Hypothalamus (tissue), 51 donors: ENCODE measurements at regions not wholly inside any gene's neighbourhood (a gene's known extent, or its start where the extent isn't known, plus 50 kb on each side); places are given as distances from the start of the nearest gene placed in this dataset.

Experiments used
- DNase-seq, 51 donors: peaks; one replicate each; lab custom pipeline; 2025; lab: John Stamatoyannopoulos, UW

DNA sequence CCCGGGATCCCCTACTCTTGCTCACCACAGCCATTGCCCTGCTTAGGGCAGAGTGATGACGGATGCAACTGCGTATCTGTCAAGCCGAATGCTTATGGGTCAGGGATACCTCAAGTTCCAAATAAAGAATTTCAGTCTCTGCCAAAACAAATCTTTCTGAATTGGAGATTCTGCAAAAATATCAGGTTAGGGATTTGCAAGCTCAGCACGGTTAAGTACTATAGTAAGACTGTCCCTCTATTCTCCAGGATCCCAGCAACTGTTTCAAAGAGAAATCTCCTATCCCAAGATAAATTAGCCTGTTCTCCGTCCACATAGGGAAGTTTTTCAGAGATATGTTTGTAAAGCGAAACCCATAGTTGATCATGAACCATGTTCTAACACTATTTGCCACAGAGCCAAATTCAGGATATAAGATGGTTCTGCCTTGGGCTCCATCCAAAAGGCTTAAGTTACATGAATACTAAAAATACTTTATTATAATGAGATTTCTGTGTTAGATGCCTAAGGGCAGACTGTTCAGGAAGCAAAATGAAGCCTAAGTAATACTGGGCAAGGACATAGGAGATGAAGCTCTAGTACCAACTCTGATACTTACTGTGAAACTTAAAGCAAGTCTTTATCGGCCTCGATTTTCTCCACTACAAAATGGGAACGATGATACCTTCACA is 100.1 kb upstream of the LPP start:
- DNase-seq = no peak

DNA sequence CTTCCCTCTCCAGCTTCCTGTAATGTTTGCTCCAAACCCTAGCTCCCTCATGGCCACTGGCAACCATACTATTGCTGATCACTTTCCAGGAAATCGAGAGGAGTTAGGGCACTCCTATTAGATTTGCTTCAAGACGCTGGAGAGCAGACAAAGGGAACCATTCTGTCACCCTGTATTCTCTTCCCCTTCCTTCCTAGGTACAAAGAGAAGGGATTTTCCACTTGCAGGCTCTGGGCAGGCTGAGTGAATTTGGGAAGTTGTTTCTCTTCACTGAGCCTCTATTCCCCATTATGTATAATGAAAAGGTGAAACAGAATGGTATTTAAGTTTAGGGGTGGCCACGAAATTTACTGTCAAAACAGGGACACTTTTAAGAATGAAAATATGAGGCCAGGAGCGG is 99.4 kb upstream of the LPP start:
- no peak for DNase-seq

DNA sequence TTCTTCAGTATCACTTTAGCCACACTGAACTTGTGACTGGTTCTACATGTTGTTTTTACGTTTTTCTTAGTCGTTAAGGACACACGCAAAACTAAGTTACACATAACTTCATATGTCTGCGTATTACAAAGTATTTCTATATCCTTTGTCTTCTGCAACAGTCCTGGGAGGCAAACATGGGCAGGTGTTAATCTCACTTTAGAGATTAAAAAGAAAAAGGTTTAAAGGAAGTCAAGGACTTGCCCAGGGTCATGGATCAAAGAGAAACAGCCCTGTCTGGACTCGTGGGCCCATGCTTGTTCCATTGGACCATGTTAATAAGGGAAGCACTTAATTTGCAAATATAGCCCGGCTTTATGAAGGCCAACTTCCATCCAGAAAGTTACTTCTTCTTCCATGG is 98.6 kb upstream of the LPP start:
- DNase-seq = no peak

DNA sequence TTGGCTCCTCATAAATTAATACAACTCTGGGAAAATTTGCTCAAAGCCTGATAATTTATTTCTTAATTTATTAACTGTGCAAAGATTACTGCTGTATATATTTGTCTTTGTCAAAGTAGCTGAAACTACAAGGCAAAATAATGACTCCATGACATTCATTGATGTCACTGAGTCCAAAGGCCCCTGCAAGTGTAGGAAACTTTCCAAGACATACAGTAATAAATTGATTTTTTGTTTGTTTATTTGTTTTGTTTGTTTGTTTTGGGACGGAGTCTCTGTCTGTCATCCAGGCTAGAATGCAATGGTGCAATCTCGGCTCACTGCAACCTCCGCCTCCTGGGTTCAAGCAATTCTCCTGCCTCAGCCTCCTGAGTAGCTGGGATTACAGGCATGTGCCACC is 96.8 kb upstream of the LPP start:
- DNase-seq = no peak

DNA sequence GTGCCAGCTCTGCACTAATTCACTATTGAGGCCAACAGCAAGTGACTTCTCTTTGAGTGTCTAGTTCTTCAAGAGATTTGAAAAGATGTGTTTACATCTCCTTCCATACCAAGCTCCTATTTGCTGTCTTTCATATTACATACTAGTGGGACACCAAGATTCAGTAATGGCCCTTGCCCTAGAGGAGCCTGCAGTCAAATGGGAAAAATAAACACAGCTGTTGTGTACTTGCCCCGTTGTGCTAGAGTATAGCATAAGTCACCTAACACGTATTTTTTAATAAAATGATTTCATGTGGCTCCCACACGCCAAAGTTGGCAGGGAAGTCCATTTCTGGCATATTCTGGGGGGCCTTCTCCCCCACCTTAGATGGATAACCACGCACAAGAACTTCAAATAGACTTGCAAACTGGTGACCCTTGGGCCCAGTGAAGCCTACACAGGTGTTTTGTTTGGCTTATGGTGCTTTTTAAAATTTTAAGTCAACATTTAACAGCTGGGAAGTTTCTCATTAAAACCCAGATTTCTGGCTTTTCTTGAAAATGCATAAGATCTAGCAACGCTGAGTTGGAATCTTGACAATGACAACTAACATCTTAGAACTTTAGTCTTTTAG is 95.3 kb upstream of the LPP start:
- DNase-seq = no peak

DNA sequence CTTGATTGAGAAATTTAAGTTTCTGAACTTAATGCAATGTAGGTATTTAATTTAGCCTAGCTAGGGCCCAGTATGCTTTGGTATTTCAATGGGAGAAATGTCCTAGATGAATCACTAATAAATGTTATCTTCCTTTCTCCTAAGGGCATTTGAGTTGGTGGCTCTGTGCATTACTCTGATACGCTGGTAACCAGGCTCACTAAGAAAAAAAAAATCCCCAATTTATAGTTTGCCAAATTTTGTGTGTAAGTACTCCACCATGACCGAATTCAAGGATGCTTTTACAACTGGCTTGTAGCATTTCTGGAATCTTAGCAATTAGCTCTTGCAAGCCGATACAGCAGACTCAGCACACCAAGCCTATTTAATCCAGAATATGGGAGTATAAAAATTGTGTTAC is 94.6 kb upstream of the LPP start:
- DNase-seq = no peak

DNA sequence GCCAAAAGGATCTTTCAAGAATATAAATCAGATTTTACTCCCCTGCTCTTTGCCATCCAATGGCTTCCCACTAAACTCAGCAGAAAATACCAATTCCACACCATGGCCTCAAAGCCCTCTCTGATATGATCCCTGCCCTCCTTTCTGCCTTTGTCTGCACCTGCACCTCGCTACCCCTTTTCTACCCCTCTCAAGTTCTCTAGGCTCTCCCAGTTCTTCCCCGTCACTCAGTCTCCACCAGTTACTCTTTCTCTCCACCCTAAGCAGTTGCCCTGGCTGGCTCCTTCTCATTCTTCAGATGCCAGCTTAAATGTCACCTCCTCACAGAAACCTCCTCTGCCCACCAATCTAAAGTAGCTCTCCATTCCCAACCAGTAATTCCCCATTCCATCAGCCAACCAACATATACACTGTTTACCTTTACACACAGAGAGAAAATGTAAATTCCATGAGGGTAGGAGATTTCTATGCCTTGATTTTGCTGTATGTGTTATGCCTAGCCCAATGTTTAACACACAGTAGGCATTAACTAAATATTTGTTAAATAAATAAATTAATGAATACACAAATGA is 93.6 kb upstream of the LPP start:
- DNase-seq = no peak

DNA sequence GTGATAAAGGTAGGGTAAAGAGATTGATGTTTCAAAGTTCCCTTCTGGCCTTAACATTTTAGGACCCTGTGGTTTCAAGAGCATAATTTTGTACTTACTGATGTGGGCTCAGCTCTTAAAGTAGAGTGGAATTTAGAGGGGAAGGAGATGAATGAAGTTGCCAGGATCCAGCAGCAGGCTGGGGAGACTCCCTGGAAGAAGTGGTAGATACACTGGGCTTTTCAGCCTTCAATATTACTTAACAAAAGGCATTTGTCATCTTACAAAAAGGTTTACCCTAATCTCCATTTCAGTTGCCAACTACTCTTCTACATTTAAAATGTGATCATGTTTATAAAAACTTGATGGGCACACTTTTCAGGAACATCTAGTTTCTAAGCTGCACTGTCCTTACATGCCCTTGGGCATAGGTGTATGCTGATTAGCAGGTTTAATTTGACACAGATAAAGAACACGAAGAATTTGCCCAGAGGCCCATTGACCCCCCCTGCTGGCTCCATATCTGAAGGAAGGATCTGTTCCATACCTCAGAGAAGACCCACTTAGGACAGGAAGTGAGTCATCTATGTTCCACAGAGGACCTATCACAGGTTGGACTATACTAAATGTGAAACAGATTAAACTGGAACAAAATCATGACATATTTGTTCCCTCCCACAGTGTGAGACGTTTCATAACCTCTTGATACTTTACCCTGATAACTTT is 93.0 kb upstream of the LPP start:
- DNase-seq = no peak

DNA sequence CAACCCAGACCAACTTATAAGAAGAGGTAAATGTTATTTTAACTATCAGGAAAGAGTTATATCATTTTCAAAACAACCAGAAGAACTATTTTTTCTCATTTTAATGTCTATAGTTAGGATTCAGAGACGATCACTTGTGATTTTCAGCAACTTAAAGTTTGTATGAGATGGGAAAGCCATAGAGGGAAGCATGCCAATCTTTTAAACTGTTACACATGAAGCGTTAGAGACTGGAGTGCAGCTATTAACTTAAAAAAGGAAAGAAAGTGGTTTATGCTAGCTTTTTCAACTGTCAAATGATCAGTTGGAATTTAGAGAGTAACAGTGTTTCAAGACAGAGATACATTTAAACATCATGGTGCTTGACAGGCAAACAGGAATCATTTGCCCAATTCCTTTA is 91.7 kb upstream of the LPP start:
- DNase-seq = no peak

DNA sequence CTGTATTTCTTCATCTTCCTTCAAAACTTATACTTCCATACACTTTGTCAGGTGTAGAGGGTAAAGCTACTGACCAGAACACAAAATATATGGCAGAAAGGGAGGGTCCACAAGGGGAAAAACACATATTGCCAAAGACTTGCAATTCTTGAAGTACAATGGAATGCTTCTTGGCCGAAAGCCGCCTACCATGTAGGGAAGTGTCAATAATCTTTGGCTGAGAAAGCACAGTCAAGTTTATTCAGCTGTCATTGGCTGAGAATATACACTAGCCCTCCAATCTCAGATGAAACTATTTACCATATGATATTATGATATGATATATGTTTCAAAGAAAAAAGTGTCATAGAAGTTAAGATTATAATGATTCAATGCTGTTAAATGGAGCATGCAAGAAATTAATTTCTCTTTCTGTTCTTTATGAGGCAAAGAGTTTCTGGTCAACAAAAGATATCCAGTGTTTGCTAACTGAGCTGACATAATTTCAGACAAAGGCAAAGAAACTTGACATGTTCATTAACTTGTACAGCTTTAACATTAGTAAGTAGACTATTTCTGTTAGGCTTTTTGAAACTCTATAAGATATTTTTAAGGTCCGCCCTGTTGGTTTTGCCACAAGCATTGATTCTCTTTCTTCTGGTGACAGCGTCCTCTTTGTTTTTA is 89.0 kb upstream of the LPP start:
- DNase-seq = no peak

DNA sequence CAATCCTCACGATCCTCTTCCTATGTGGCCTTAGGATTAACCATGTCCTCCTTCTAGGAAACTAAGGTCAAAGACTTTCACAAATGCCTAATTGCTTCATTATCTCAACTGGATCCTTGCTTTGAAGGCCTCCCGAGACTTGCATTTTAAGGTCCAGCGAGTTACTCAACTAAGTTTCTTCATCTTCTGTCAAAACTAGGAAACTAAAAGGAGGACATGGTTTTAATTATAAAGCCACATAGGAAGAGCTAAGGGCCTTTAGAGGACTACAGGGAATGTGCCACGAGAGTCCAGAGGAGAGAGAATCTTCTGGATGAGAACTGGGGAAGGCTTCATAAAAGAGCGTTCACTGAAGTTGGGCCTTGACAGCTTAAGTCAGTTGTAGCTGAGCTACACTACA is 87.8 kb upstream of the LPP start:
- DNase-seq = no peak

DNA sequence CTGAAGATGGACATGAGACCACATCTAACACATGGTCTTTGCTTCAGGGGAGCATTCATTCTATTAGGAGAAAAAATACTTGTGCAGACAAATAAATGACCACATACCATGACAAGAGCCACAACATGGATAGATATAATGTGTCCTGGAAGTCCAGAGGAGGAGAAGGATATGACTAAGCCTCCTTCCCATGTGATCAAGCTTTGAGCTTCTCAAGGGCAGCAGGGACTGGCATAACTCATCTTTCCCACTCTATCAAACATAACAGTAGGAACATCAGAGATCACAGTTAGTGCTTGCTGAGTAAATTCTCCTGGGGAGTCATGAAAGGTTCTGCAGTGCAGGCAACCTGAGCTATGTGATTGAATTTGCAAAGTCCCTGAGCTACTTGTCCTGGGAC is 86.0 kb upstream of the LPP start:
- DNase-seq = no peak

DNA sequence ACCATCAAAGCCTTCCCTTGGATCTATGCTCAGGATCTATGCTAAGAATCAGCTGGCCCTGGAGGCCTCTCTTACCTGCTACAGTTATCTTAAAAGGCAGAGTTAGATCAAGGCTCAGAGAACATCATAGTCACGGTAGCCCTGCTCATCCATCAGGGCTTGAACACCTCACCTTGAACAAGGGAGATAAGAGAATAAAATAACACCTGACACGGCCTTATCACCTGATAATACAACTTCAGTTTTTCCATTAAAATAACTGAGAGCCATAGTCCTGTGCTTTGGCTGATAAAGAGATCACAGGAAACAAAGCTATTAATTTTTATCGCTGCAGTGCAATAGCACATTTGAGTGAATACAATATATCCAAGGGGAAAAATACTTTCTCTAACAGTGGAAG is 85.6 kb upstream of the LPP start:
- no peak for DNase-seq

DNA sequence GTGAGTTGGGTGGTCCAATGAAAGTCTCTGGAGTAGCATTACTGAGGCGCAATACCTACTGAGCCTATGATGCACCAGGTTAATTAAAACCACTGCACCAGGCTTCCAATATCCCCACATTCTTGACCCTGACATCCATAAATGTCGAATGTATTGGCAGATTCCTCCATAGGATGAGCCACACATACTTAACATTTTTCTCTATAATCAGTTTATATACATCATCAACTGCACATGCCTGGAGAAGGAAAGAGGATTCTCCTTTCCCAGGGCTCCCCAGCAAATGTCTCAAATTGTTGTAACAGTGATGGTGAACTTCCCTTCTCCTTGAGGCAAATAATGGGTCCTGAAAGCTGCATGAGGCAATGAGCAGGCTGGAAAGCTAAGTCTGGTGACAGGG is 82.3 kb upstream of the LPP start:
- DNase-seq = no peak

DNA sequence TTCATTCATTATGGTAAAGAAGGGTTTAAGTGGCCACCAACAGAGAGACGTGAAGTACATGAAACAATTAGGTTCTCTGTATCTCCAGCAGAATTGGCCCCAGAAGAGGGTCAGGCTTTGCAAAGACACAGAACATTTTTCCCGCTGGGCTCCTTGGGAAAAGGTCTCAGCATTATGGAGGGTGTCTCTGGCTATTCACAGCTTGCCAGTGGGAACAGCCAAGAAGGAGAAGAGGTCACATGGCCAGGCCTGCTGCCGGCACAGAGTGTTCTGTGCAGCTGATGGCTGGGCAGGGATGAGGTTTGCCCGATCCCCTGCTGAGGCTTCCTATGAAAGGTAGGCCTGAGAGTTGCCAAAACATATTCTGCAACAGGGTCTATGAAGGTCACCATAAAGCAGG is 77.8 kb upstream of the LPP start:
- peak in 41 of 51 donors; percentile 4 to 86 (median 47) for DNase-seq

DNA sequence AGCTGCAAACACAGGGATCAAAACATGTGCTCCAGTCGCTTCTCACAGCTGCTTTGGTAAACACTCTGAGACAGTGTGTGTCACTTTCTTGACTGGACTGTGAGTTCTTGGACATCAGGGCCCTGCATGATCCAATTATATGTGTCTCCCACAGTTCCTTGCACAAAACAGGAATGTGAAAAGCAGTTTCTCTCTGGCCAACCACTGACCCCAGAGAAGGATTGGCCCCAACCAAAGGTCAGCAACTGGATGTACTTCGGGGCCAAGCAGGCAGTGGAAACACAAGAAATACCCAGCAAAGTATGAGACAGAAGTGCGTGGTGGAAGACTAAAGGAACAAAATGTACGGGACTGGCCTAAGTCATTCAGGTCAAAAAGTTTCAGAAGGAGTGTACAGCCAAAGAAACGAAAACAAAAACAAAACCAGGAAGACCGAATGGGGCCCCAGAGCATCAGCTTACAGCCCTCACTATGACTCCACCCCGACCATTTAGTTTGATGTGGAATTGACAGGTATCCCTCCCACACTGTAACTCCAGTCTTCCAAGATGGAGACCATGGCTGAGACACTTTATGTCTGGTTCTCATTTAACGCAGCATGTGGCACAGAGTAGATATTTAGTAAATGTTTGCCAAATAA is 76.7 kb upstream of the LPP start:
- DNase-seq = no peak

DNA sequence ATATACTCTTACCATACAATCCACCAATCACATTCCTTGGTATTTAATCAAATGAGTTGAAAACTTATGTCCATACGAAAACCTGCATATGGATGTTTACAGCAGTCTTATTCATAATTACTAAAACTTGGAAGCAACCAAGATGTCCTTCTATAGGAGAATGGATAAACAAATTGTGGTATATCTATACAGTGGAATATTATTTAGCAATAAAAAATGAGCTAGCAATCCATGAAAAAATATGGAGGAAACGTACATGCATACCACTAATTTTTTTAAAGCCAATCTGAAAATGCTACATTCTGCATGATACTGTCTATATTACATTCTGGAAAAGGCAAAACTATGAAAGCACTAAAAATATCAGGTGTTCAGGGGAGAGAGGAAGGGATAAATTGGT is 73.9 kb upstream of the LPP start:
- no peak for DNase-seq

DNA sequence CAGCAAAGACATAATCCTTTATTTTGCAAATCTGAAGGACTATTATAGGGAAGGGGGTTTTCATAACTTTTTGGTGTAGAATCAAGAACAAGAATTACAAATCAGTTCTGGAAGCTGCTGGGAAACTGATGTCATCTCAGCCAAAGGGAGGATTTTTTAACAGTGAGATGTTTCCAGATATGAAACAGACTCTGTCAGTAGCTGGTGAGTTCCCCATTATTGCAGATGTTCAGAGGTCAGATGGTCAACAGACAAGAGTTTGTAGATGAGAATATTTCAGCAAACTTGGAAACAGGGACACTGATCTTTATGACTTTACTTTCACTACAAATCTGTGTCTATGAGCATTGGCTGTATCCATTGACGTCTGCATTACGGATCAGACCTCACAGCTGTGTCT is 71.9 kb upstream of the LPP start:
- no peak for DNase-seq

DNA sequence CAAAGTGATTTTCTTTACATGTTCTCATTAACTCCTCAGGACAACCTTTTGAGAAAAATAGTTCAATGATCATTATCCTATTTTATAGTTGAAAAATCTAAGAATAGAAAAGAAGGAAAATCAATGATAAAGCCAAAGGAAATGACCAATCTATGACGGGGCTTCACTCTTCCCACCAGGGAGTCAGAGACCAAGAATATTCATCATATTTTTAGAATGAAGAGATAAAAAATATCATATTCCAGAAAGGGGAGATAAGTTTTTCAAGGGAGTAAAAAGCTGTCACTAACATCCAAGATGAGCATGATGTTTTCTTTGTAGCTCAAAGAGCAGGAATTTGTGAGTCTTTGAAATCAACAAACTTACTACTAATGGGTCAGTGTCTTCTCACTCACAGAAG is 71.5 kb upstream of the LPP start:
- DNase-seq = no peak

DNA sequence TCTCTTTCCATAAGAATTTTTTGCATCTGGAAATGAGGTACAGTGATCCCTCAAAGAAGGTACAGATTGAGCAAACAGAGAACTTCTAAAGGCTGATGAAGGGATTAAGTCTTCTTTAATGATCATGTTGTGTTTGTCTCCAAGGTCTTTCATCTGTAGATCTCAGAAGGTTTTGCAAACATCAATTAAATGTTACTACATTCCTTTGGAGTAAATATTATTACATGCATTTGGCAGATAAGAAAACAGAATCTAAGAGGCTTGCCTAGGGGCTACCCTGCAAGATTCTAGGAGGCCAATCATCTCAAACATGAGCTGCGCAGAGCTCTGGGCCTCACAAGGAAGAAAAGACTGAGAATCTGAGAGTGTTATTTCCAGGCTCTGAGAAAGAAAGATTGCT is 70.9 kb upstream of the LPP start:
- DNase-seq = no peak
